ELR (cell line): ENCODE measurements at regions not wholly inside any gene's neighbourhood (a gene's known extent, or its start where the extent isn't known, plus 50 kb on each side); places are given as distances from the start of the nearest gene placed in this dataset.

ENCODE experiments used
- DNase-seq: peaks from one replicate; pipeline ENCODE4 v3.0.0-alpha.2; 2015; ENCODE audit warnings: low read depth

DNA sequence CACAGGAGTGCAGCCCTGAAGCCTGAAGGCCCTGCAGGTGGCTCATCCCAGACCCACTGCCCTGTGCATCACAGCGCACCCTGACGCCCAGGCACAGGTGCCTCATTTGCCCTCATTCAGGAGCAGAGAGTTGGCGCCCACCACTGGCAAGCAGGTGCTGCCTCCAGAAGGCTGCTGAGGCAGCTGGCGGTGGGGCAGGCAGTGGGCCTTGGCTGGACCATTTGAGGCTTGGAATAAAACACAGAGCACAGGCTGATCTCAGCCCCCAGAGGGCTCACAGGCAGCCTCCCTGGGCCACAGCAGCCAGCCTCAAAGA is 1151.9 kb downstream of the BRD1 start:
- DNase-seq, result no peak

DNA sequence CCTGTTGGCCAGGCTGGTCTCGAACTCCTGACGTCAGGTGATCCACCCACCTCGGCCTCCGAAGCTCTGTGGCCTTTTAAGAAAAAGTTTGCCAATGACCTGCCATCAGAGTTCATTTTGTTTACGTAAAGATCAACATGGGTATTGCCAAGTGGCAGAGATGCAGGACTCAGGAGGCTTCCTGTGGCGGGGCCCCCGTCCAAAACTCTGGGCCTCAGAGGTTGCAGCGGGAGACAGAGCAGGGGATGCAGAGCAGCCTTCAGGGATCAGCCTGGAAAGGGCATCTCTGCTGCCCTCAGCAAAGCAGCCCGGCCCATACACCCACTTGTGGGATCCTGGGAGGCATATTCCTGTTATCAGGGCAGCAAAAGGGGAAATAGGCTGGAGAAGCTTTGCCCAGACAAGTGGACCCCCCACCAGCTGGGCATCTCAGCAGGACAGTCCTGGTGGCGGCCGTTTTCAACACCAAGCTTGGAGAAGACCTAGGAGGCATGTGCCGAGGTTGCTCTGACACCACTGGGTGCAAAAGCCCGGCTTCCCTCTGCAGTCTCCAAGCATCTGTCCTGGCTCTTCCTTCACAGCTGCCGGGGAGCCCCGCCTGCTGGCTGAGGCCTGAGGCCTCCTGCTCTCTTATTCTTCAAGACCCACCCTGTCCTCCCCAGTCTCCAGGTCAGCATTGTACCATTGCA is 1152.4 kb downstream of the BRD1 start:
- DNase-seq, result no peak

DNA sequence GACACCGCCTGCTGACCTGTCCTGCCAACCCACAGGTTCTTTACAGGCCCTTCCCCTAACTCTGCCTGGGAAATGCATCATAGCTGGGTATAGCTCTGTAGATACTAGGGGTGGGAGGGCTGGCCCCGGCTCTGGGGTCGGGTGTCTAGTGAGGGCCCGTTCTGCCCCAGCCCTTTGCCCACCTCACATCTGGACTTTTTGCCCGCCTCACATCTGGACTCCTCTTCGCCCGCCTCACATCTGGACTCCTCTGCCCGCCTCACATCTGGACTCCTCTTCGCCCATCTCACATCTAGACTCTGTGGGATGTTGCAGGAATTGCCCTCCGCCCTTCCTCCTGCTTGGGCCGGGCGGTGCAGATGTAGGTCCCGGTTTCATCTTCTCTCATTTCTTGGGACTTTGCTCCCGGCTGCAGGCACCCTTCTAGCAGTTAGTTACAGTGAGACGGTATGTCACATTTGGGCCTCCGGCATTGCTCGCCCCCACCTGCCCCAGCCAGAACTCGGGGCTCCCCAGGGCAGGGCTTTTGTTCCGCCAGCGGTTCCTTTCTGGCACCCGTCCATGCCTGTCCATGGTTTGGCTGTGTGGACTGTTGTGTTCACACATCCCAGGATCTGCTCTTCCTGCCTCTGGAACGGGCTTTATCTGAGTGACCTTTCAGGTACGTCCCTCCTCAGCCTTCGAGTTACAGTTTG is 1153.7 kb downstream of the BRD1 start:
- DNase-seq, result no peak

DNA sequence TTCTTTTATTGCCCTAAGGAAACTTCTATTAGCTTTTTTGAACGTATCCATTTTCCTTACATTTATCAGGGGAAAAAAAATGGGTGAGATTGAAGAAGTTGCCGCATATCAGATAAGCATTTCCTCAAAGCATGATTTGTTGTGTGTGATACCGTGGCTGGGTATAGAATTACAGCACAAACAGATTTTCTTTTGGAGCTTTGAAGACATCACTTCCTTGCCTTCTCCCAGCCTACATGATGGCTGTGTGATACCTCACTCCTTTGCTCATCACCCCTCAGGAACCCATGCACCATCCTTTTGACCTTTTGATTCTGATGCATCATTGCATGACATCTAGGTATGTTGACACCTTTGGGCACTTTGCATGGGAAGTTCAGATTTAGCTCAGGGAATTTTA is 1155.3 kb downstream of the BRD1 start:
- DNase-seq, result no peak

DNA sequence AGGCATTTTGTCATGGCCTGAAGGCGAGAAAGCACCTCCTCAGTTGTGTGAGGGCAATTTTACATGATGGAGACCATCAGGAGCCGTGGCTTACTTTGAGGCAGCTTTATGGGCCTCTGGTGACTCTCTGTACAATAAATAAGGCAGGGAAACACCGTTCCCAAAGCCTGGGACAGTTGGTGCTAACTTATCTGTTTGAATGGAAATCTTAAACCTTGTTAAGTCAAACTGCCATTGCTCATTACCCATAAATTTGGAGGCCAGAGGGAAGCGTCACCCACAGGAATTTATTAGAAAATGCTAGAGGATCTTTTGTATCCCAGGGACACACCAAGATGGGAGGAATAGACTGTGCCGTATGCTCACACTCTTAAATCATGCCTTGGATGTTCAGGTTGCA is 1156.9 kb downstream of the BRD1 start:
- no peak for DNase-seq

- DNase-seq, result no peak
Measured at GRCh38 chr22:48669986-48670716, 1157.5 kb downstream of the BRD1 start.

GRCh38 chr22:48669226-48669625 is 1158.4 kb downstream of the BRD1 start:
- no peak for DNase-seq

DNA sequence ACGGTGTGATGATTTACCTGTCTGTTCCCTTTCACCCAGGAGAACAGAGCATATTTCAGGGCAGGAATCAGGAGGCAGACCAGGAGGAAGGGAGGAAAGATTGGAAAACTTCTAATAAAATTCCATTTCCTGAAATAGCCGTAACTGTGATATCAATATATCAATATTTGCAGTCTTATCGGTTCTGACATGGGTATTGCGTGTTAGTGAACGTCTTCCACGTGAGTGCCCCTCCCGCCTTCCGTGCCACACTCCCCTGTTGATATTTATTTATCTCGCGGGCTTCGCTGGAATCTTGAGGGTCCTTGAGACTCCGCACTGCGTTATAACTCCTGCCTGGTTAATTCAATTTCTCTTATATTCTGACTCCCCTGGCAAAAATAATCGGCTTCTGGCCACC is 1160.4 kb downstream of the BRD1 start:
- no peak for DNase-seq

- no peak for DNase-seq
Measured at GRCh38 chr22:48666620-48667019, 1161.1 kb downstream of the BRD1 start.

DNA sequence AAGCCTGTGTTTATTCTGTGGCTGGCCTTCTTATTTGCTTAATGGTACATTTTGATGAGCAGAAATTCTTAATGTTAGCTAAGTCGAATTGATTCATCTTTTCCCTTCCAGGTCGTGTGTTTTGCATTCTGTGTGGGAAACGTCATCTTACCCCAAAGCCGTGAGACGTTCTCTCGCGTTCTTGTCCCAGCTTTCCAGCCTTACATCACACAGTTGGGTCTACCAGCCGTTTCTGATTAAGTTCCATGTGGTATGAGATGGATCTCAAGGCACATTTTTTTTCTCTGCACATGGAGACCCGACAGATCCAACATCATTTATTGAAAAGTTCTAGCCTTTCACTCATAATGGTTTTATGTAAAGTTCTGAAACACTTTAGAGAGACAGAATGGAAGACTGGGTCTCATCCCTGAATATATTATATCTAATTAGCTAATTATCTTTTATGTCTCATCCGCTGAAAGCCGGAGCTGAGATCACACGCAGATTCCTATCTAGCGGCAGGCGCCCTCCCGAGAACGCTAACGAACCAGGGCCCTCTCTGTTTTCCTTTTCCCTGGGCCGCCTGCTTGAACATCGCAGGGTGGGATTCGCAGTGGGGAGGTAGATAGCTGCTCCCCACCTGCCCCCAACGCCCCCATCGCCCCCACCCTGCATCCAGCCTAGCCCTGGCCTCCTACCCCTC is 1162.2 kb downstream of the BRD1 start:
- DNase-seq, result no peak

- DNase-seq, result no peak
Measured at GRCh38 chr22:48664586-48664985, 1163.1 kb downstream of the BRD1 start.

- no peak for DNase-seq
Measured at GRCh38 chr22:48663297-48663696, 1164.4 kb downstream of the BRD1 start.

DNA sequence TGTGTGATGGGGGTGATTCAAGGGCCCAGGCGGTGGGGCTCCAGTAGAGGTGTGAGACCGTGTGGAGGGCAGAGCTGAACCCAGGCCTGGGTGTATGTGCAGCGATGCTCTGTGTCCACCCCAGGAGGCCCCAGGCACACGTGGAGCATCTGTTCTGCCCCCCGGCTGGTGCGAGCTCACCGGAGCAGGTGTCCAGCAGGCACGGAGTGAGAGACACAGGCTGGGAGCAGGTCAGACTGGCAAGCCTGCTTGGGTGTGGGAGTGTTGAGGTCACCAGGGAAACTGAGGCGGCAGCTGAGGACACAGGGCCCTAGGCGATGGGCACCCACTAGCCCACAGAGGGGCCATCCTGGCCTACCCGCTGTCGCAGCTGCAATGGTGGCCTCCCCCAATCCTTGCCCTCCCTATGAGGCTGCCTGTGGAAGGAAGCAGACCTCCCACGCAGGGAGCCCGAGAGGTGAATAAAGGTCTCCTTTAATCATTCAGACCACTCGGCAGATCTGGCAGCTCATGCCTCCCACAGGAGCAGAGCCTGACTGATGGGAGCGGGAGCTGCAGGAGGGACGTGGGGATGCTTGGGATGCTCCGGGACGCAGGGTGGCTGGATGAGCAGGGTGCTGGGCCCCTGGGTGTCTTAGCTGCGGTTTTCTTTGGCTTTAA is 1165.1 kb downstream of the BRD1 start:
- DNase-seq, result no peak

GRCh38 chr22:48661984-48662383 is 1165.7 kb downstream of the BRD1 start:
- no peak for DNase-seq

GRCh38 chr22:48660790-48661740 is 1166.6 kb downstream of the BRD1 start:
- no peak for DNase-seq

DNA sequence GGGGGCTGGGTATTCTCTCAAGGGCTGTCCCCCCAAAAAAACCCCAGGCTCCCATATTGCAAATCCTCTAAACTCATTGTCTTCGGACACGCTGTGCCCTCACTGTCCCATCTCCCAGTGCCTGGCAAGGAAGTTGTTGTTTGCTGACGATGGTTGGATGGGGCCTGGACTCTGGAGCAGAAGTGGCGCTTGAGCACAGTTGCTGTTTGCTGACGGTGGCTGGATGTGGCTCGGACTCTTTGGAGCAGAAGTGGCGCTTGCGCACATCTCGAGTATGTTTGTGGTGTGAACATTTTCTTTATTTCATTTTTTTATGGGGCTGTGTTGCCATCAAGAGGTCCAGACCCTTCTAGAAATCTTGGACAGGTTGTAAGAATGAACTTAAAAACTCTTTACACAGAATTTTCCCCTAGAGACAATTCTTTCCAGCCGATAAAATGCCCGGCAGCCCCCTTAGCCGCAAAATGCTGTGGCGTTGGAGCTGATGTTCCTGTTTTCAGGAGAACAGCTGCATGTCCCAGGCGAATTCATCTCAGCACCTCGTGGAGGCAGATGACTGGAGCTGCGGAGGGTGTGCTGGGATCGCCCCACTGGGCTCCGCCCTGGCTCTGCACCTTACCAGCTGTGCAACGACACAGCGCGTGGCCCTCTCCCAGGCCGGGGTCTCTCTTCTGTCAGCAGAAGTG is 1167.4 kb downstream of the BRD1 start:
- DNase-seq, result no peak

GRCh38 chr22:48659404-48659996 is 1168.2 kb downstream of the BRD1 start:
- DNase-seq, result no peak

GRCh38 chr22:48658871-48659270 is 1168.8 kb downstream of the BRD1 start:
- no peak for DNase-seq

- no peak for DNase-seq
Measured at GRCh38 chr22:48658246-48658645, 1169.4 kb downstream of the BRD1 start.

GRCh38 chr22:48654492-48654891 is 1173.2 kb downstream of the BRD1 start:
- DNase-seq, result no peak
